ENCODE measurements at regions not wholly inside any gene's neighbourhood (a gene's known extent, or its start where the extent isn't known, plus 50 kb on each side); places are given as distances from the start of the nearest gene placed in this dataset.

DNA sequence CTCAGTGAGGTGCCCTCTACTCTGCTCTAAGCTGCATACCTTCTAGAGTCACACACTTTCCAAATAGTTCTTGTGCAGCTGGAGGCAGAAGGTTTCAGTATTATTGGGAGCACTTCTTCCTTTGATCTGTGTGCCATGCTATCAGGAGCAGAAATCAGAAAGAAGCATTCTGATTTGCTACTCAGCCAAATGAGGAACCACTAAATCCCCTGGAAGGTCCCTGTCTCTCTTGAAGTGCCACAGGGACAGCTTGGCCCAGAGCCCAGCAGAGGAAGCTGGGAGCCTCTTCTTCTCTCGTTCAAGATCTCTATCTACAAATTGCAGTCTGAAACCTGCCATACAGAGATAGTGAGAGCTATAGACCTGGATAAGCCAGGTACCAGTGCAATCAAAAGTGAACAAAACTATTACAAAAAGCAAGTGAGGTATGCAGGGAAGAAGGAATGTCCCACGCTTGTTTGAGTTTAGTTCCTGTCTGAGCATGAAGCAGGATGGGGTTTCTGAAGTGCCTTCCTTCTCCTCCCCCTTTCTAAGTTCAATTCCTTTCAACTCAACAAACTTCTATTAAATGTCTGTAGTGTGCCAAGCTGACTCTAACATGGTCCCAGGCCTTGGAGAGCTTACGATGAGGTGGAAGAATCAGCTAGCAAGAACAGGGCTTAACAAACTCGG is 100.9 kb upstream of the PARP11 start:
- no peak overlapping the region for H3K4me3 ChIP-seq (ENCODE audit: low read depth, low read length)
- TF ChIP-seq, protein P1, sequence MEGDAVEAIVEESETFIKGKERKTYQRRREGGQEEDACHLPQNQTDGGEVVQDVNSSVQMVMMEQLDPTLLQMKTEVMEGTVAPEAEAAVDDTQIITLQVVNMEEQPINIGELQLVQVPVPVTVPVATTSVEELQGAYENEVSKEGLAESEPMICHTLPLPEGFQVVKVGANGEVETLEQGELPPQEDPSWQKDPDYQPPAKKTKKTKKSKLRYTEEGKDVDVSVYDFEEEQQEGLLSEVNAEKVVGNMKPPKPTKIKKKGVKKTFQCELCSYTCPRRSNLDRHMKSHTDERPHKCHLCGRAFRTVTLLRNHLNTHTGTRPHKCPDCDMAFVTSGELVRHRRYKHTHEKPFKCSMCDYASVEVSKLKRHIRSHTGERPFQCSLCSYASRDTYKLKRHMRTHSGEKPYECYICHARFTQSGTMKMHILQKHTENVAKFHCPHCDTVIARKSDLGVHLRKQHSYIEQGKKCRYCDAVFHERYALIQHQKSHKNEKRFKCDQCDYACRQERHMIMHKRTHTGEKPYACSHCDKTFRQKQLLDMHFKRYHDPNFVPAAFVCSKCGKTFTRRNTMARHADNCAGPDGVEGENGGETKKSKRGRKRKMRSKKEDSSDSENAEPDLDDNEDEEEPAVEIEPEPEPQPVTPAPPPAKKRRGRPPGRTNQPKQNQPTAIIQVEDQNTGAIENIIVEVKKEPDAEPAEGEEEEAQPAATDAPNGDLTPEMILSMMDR (IDR thresholded peaks at IDR 0.05; ENCODE audit: insufficient read depth, low read depth, low read length): no peak

DNA sequence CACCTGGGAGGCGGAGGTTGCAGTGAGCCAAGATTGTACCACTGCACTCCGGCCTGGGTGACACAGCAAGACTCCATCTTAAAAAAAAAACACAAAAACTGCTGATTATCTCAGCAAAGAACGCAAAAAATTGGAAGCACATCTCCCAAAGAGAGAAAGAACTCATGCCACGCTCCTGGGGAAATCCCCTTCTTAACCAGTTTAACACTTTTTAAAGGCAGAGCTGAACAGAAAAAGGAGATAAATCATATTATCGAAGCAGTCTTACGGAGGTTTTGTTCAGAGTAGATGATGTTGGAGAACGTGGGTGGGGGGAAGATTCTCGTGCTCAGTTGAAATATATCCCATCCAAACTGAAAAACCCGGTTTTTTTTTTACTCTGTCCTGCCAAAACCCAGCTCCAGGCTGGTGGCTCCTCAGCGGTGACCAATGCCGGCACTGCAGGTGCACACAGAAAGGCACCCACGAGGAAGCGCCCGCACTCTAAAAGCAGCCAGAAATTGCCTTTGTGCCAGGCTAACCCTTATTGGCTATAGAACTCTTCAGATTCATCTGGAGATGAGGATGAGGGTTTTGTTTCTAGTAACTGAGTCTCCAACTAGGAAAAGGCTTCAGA is 100.2 kb upstream of the PARP11 start:
- TF ChIP-seq, protein P1 (IDR thresholded peaks at IDR 0.05; ENCODE audit: insufficient read depth, low read depth, low read length): no peak

More for the DNA sequence above, 100.9 kb upstream of the PARP11 start:
- DNase-seq (ENCODE audit: low read depth): no peak

DNA sequence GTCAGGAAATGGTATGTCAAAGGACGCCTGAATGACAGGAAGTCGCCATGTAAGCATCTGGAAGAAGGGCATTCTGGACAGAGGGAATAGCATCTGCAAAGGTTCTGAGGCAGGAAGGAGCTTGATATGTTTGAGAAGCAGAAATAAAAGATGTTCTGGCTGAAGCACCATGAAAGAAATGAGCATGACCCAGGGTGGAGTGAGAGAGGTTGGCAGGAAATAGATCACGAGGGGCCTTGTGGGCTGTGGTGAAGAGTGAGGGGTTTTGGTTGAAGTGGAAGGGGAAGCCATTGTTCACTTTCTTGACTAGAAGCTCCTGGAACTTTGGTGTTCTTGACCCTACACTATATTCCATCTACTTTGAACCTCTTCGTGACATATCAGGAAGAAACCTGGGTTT is 99.4 kb upstream of the PARP11 start:
- DNase-seq (ENCODE audit: low read depth): no peak
- no peak overlapping the region for H3K4me3 ChIP-seq (ENCODE audit: low read depth, low read length)
- TF ChIP-seq, protein P1 (IDR thresholded peaks at IDR 0.05; ENCODE audit: insufficient read depth, low read depth, low read length): no peak

More for the DNA sequence above, 100.2 kb upstream of the PARP11 start:
- no peak overlapping the region for H3K4me3 ChIP-seq (ENCODE audit: low read depth, low read length)
- DNase-seq (ENCODE audit: low read depth): no peak

DNA sequence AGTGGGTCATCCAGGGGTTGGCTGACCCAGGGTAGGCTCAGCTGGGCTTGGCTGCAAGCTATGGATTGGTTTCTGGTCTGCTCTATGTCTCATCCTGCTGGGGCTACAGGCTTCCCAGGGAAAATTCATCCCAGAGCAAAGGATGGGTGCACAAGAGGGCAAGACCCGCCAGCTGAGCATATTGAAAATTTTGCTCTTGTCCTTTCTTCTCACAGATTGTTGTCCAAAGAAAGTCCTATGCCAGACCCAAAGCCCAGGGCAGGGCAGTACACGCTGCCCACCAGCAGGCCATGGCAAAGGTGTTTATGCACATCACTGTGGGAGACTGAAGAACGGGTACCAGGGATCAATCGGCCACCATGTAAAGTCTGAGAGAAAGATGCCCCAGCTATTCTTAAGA is 95.3 kb upstream of the PARP11 start:
- no peak for DNase-seq (ENCODE audit: low read depth)
- TF ChIP-seq, protein P1 (IDR thresholded peaks at IDR 0.05; ENCODE audit: insufficient read depth, low read depth, low read length): no peak
- no peak overlapping the region for H3K4me3 ChIP-seq (ENCODE audit: low read depth, low read length)

DNA sequence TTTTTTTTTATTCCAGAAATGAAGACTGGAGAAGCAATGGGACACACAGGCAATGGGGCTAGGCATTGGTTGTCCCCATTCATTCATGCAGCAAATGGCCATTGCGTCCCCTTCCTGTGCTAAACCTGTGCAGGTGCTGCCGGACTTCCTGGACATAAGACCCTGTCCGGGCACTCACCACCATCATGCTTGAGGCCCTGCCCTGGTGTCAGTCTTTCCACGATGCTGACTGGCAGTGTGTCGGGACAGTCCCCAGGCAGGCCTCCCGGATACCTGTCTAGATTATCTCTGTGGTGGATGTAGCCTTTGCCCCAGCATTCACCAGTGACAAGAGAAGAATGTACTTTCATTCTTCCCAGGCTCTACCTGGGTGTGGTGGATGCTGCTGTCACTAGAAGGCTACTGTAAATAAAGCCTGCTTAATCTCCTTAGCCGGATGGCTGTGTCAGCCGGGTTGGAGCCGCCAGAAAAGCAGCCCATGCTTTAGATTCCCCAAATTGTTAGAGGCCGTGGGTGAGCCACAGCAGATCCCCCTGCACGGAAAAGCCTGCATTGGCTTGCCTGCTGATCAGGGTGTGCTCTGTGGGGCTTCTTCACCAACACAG is 94.5 kb upstream of the PARP11 start:
- DNase-seq (ENCODE audit: low read depth): no peak
- no peak overlapping the region for H3K4me3 ChIP-seq (ENCODE audit: low read depth, low read length)
- TF ChIP-seq, protein P1 (IDR thresholded peaks at IDR 0.05; ENCODE audit: insufficient read depth, low read depth, low read length): no peak

DNA sequence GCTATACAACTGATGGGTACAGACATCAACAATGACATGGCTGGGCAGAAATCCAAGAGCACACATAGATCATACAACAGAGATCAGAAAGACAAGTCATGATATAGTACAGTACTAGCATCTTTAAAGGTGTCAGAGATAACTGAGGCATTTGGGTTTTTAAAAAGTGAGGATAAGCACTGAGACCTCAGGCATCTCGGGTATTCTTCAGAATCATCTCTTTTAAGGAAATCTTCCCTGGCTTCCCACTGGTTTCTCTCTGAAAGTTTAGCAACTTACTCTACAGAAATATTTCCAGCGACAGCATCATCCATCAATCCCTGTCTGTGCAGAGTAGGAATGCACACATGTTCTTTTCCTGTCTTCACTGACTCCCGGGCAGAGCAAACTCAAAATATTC is 93.2 kb upstream of the PARP11 start:
- TF ChIP-seq, protein P1 (IDR thresholded peaks at IDR 0.05; ENCODE audit: insufficient read depth, low read depth, low read length): no peak
- DNase-seq (ENCODE audit: low read depth): no peak
- H3K4me3 ChIP-seq (ENCODE audit: low read depth, low read length): no peak overlapping the region
